NB4 (cell line): ENCODE measurements at regions not wholly inside any gene's neighbourhood (a gene's known extent, or its start where the extent isn't known, plus 50 kb on each side); places are given as distances from the start of the nearest gene placed in this dataset.

Experiments used
- DNase-seq: peaks from one replicate; pipeline ENCODE4 v3.0.0; 2010; ENCODE audit warnings: low read depth
- H3K4me3 ChIP-seq: one replicate; pipeline ENCODE4 v1.5.1; 2011; ENCODE audit warnings: mild to moderate bottlenecking, low read depth, low read length, moderate library complexity
- MYC ChIP-seq: IDR thresholded peaks from 2 replicates; pipeline ENCODE4 v1.6.1; 2011; ENCODE audit warnings: low read depth, low read length
- POLR2A ChIP-seq: IDR thresholded peaks from 2 replicates; pipeline ENCODE4 v1.6.1; 2011; ENCODE audit warnings: mild to moderate bottlenecking; ENCODE audit not compliant: insufficient read length; ENCODE audit errors: extremely low read depth
- TF ChIP-seq, protein P1 (sequence below): IDR thresholded peaks from 2 replicates; pipeline ENCODE4 v1.6.1; 2011; ENCODE audit warnings: low read depth, low read length
- TF ChIP-seq, protein P2 (sequence below): IDR thresholded peaks from one replicate; pipeline ENCODE4 v1.5.1; 2012; ENCODE audit warnings: low read depth, low read length

GRCh38 chr6:164337024-164337924 is 922.8 kb downstream of the QKI start:
- no peak overlapping the region for H3K4me3 ChIP-seq
- TF ChIP-seq, protein P1, sequence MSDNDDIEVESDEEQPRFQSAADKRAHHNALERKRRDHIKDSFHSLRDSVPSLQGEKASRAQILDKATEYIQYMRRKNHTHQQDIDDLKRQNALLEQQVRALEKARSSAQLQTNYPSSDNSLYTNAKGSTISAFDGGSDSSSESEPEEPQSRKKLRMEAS: no peak
- no peak for TF ChIP-seq MYC
- TF ChIP-seq, protein P2, sequence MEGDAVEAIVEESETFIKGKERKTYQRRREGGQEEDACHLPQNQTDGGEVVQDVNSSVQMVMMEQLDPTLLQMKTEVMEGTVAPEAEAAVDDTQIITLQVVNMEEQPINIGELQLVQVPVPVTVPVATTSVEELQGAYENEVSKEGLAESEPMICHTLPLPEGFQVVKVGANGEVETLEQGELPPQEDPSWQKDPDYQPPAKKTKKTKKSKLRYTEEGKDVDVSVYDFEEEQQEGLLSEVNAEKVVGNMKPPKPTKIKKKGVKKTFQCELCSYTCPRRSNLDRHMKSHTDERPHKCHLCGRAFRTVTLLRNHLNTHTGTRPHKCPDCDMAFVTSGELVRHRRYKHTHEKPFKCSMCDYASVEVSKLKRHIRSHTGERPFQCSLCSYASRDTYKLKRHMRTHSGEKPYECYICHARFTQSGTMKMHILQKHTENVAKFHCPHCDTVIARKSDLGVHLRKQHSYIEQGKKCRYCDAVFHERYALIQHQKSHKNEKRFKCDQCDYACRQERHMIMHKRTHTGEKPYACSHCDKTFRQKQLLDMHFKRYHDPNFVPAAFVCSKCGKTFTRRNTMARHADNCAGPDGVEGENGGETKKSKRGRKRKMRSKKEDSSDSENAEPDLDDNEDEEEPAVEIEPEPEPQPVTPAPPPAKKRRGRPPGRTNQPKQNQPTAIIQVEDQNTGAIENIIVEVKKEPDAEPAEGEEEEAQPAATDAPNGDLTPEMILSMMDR: no peak
- no peak for TF ChIP-seq POLR2A
- DNase-seq: no peak

DNA sequence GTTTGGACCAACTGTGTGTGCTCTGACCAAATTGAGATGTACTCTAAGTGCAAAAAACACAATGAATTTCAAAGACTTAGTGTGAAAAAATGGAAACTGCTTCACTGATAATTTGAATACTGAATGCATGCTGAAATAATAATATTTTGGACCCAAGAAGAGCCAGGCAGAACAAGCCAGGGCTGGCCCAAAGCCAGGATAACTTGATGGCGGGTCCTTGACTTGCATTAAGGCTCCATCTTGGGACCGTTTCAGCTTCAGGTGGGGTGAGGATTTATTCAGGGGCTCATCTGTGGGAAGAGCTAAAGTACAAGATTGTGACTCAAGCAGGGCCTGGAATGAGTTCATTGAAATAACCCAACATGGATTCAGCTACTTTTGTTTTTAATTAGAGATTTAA is 921.9 kb downstream of the QKI start:
- TF ChIP-seq, protein P2: no peak
- TF ChIP-seq, protein P1: no peak
- no peak for TF ChIP-seq POLR2A
- no peak for TF ChIP-seq MYC
- no peak overlapping the region for H3K4me3 ChIP-seq
- no peak for DNase-seq

- no peak for TF ChIP-seq POLR2A
- TF ChIP-seq, protein P1: no peak
- TF ChIP-seq, protein P2: no peak
- TF ChIP-seq MYC: no peak
- H3K4me3 ChIP-seq: no peak overlapping the region
- peak; percentile 5 for DNase-seq
Measured at GRCh38 chr6:164331026-164331425, 916.5 kb downstream of the QKI start.

DNA sequence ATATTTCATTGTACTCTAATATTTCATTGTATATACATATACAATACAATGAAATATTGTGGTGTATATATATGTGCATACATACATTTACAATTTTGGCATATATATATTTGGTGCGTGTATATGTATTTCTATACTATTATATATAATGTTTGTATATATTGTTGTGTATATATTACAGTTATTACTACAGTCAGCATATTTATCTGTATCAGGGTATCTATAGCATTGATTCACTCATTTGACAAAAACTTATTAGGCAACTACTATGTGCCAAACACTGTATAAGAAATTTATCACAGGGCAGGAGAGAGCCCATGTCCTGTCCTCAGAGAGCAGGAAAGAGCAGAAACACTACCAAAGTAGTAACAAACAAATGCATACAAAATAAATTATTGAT is 910.6 kb downstream of the QKI start:
- no peak overlapping the region for H3K4me3 ChIP-seq
- no peak for DNase-seq
- TF ChIP-seq MYC: no peak
- TF ChIP-seq, protein P1: no peak
- TF ChIP-seq, protein P2: no peak
- TF ChIP-seq POLR2A: no peak

- H3K4me3 ChIP-seq: no peak overlapping the region
Measured at GRCh38 chr6:164322533-164322932, 908.0 kb downstream of the QKI start.

More at GRCh38 chr6:164322533-164322932, 908.0 kb downstream of the QKI start:
- no peak for DNase-seq
- TF ChIP-seq, protein P2: no peak
- no peak for TF ChIP-seq POLR2A
- TF ChIP-seq, protein P1: no peak
- TF ChIP-seq MYC: no peak
